ENCODE measurements at regions not wholly inside any gene's neighbourhood (a gene's known extent, or its start where the extent isn't known, plus 50 kb on each side); places are given as distances from the start of the nearest gene placed in this dataset.

- TF ChIP-seq, protein P1, sequence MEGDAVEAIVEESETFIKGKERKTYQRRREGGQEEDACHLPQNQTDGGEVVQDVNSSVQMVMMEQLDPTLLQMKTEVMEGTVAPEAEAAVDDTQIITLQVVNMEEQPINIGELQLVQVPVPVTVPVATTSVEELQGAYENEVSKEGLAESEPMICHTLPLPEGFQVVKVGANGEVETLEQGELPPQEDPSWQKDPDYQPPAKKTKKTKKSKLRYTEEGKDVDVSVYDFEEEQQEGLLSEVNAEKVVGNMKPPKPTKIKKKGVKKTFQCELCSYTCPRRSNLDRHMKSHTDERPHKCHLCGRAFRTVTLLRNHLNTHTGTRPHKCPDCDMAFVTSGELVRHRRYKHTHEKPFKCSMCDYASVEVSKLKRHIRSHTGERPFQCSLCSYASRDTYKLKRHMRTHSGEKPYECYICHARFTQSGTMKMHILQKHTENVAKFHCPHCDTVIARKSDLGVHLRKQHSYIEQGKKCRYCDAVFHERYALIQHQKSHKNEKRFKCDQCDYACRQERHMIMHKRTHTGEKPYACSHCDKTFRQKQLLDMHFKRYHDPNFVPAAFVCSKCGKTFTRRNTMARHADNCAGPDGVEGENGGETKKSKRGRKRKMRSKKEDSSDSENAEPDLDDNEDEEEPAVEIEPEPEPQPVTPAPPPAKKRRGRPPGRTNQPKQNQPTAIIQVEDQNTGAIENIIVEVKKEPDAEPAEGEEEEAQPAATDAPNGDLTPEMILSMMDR (conservative IDR thresholded peaks at IDR 0.05; ENCODE audit: low read depth, low read length) = no peak
- TF ChIP-seq EZH2 (IDR thresholded peaks at IDR 0.05; ENCODE audit: borderline replicate concordance, low read depth, low read length, poor library complexity, severe bottlenecking) = no peak
Measured at GRCh38 chr1:172903581-172904220, 147.0 kb downstream of the TNFSF18 start.
